Adrenal gland (tissue), 5 donors: ENCODE measurements at regions not wholly inside any gene's neighbourhood (a gene's known extent, or its start where the extent isn't known, plus 50 kb on each side); places are given as distances from the start of the nearest gene placed in this dataset.

ENCODE experiments used
- POLR2A ChIP-seq, 2 donors: fragments of 450-650 bp; IDR thresholded peaks; one replicate each; pipeline ENCODE4 v1.6.1; 2017; ENCODE audit warnings: antibody characterized with exemption in 2 of 2, mild to moderate bottlenecking in 2 of 2, moderate library complexity in 1 of 2
- TF ChIP-seq, protein P1 (sequence below), 6 experiments: fragments of 450-650 bp in 4 of 6; fragments of 200-600 bp in 2 of 6; sonication (generic) in 1 of 6; IDR thresholded peaks; 1 replicate in 5 of 6; 2 replicates in 1 of 6; pipeline versions ENCODE4 v1.5.1 to v1.8.0; 2016 to 2021; ENCODE audit warnings: antibody characterized with exemption in 6 of 6, mild to moderate bottlenecking in 2 of 6, moderate library complexity in 1 of 6
- donor health status: DM: no; HTN: no; CAD: no.

DNA sequence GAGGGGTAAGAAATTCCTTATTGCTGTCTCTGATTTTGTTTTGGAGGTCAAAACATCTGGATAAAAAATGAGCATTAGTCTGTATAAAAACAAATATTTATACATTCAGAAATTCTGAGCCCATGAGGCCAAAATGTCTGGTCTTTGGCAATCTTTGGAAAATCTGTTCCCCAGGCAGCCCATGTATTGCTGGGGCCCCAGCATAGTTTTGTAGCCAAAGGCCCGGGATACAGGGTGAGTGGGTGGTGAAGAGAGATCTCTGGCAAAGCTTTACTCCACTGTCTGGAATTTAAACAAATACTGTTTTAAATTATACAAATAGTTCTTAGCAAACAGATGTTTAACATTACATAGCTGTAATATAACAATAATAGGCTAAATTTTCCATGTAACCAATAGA lies 134.7 kb upstream of the GALNT17 start:
- TF ChIP-seq, protein P1, sequence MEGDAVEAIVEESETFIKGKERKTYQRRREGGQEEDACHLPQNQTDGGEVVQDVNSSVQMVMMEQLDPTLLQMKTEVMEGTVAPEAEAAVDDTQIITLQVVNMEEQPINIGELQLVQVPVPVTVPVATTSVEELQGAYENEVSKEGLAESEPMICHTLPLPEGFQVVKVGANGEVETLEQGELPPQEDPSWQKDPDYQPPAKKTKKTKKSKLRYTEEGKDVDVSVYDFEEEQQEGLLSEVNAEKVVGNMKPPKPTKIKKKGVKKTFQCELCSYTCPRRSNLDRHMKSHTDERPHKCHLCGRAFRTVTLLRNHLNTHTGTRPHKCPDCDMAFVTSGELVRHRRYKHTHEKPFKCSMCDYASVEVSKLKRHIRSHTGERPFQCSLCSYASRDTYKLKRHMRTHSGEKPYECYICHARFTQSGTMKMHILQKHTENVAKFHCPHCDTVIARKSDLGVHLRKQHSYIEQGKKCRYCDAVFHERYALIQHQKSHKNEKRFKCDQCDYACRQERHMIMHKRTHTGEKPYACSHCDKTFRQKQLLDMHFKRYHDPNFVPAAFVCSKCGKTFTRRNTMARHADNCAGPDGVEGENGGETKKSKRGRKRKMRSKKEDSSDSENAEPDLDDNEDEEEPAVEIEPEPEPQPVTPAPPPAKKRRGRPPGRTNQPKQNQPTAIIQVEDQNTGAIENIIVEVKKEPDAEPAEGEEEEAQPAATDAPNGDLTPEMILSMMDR (IDR thresholded peaks at IDR 0.05), result no peak
- TF ChIP-seq POLR2A (IDR thresholded peaks at IDR 0.05), result no peak
